Activated B cell treated with CpG ODN at 0.5 μM for 24 hours (primary cell): ENCODE measurements at regions not wholly inside any gene's neighbourhood (a gene's known extent, or its start where the extent isn't known, plus 50 kb on each side); places are given as distances from the start of the nearest gene placed in this dataset.

Experiments used
- ATAC-seq: fragments of 200-7000 bp; cut with Tn5 transposase; one replicate; pipeline ENCODE4 v1.10.0; 2021; ENCODE audit warnings: low read depth, mild to moderate bottlenecking, moderate library complexity
- CTCF ChIA-PET: fragments of 350-600 bp; sonication (Branson Sonifier 250); formaldehyde crosslinking; loops from one replicate; lab custom pipeline; 2021; ENCODE audit warnings: antibody characterized with exemption; lab: Charles Lee
- POLR2A ChIA-PET: fragments of 350-600 bp; sonication (Branson Sonifier 250); formaldehyde crosslinking; loops from one replicate; lab custom pipeline; 2021; ENCODE audit warnings: antibody characterized with exemption; lab: Charles Lee
- DNase-seq: peaks from one replicate; pipeline ENCODE4 v3.0.0; 2022
- H3K27ac Mint-ChIP-seq: one replicate; pipeline ENCODE4 v1.8.0; 2020; ENCODE audit warnings: mixed read lengths
- H3K27me3 Mint-ChIP-seq: one replicate; pipeline ENCODE4 v1.8.0; 2021; ENCODE audit warnings: mixed read lengths
- H3K36me3 Mint-ChIP-seq: one replicate; pipeline ENCODE4 v1.8.0; 2021; ENCODE audit warnings: low read depth, mixed read lengths
- H3K4me1 Mint-ChIP-seq: one replicate; pipeline ENCODE4 v1.8.0; 2021; ENCODE audit warnings: mixed read lengths
- H3K4me3 Mint-ChIP-seq: one replicate; pipeline ENCODE4 v1.8.0; 2020; ENCODE audit warnings: mild to moderate bottlenecking, mixed read lengths
- H3K9me3 Mint-ChIP-seq: one replicate; pipeline ENCODE4 v1.8.0; 2020; ENCODE audit warnings: mixed read lengths
- CTCF ChIP-seq: fragments of 200-600 bp; IDR thresholded peaks from one replicate; pipeline ENCODE4 v1.8.0; 2022; ENCODE audit warnings: antibody characterized with exemption, mild to moderate bottlenecking
- intact Hi-C: fragments of 100-400 bp; cut with micrococcal nuclease; formaldehyde crosslinking; loops from one replicate; pipeline ENCODE4 v1.15.1; 2024

- no peak overlapping the region for H3K4me3 Mint-ChIP-seq
- CTCF ChIA-PET, result no interaction called here
- DNase-seq (no peak), ATAC-seq (no peak)
- no peak for TF ChIP-seq CTCF
- peaks cover 2% of the 10 kb centered on the region for H3K27me3 Mint-ChIP-seq
- no peaks in the 10 kb centered on the region for H3K4me1 Mint-ChIP-seq
- no peak overlapping the region for H3K27ac Mint-ChIP-seq
- H3K9me3 Mint-ChIP-seq, result peaks cover 5% of the 10 kb centered on the region
- intact Hi-C loops, result no loop called here
- no peaks in the 10 kb centered on the region for H3K36me3 Mint-ChIP-seq
- POLR2A ChIA-PET, result no interaction called here
These were observed 239.1 kb upstream of the ARID2 start for GRCh38 chr12:45490232-45490881.

- Mint-ChIP-seq H3K4me1 (no peaks in the 10 kb centered on the region), H3K36me3 (no peaks in the 10 kb centered on the region), H3K4me3 (no peak overlapping the region), H3K27me3 (peaks cover 5% of the 10 kb centered on the region), H3K27ac (no peak overlapping the region), H3K9me3 (peaks cover 5% of the 10 kb centered on the region)
- TF ChIP-seq CTCF, result no peak
- intact Hi-C loops, result no loop called here
- no peak for ATAC-seq
- POLR2A ChIA-PET, result no interaction called here
- no peak for DNase-seq
- CTCF ChIA-PET, result no interaction called here
These were observed 235.2 kb upstream of the ARID2 start for GRCh38 chr12:45494279-45494678.

DNA sequence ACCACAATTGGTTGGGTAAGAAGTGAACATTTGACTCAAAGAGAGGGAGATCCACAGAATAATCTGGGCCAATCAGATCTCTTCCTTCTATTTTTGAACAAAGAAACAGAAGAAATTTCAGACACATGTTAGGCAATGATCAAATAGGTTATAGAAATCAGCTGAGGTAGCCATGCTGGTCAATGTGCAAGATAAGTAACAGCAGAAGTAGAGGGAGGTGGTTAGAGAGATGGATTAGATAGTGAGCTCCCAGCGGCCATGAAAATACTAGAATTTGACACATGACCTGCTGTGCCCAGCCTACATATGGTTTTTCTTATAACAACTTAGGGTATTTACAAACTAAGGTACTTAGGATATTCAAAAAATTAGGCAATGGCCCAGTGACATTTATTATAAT is 230.9 kb upstream of the ARID2 start:
- Mint-ChIP-seq H3K4me3 (no peak overlapping the region), H3K9me3 (no peaks in the 10 kb centered on the region), H3K27ac (no peak overlapping the region), H3K36me3 (no peaks in the 10 kb centered on the region), H3K27me3 (peaks cover 2% of the 10 kb centered on the region), H3K4me1 (no peaks in the 10 kb centered on the region)
- ChIA-PET POLR2A (no interaction called here), CTCF (no interaction called here)
- ATAC-seq (no peak), DNase-seq (no peak)
- no peak for TF ChIP-seq CTCF
- intact Hi-C loops, result no loop called here

- ATAC-seq, result no peak
- ChIA-PET POLR2A (no interaction called here), CTCF (no interaction called here)
- Mint-ChIP-seq H3K4me1 (no peaks in the 10 kb centered on the region), H3K27ac (no peak overlapping the region), H3K27me3 (peaks cover 2% of the 10 kb centered on the region), H3K36me3 (no peaks in the 10 kb centered on the region), H3K4me3 (no peak overlapping the region), H3K9me3 (no peaks in the 10 kb centered on the region)
- no peak for TF ChIP-seq CTCF
- intact Hi-C loops, result no loop called here
- DNase-seq, result no peak
These were observed 226.9 kb upstream of the ARID2 start for GRCh38 chr12:45502481-45503128.

DNA sequence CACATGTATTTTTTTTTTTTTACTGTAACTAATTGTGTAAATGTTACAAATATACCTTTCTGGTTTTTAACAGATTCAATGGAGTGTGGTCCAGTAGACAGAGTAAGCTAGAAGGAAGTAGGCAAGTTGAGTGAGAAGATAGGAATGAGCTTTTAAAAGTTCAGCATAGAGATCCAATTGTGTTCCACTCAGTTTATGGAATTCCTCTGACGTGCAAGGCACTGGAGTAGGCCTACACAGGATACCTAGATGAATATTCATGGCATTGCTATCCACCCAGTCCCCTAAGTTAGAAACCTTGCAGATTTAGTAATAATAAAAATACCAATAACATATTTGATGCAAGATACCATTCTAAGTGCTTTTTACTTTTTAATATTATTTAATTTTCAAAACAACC is 225.6 kb upstream of the ARID2 start:
- Mint-ChIP-seq H3K27me3 (no peaks in the 10 kb centered on the region), H3K4me3 (no peak overlapping the region), H3K9me3 (peaks cover 3% of the 10 kb centered on the region), H3K36me3 (no peaks in the 10 kb centered on the region), H3K27ac (no peak overlapping the region), H3K4me1 (no peaks in the 10 kb centered on the region)
- ATAC-seq (no peak), DNase-seq (no peak)
- ChIA-PET POLR2A (no interaction called here), CTCF (no interaction called here)
- intact Hi-C loops, result no loop called here
- no peak for TF ChIP-seq CTCF
